ENCODE measurements at regions not wholly inside any gene's neighbourhood (a gene's known extent, or its start where the extent isn't known, plus 50 kb on each side); places are given as distances from the start of the nearest gene placed in this dataset.

DNA sequence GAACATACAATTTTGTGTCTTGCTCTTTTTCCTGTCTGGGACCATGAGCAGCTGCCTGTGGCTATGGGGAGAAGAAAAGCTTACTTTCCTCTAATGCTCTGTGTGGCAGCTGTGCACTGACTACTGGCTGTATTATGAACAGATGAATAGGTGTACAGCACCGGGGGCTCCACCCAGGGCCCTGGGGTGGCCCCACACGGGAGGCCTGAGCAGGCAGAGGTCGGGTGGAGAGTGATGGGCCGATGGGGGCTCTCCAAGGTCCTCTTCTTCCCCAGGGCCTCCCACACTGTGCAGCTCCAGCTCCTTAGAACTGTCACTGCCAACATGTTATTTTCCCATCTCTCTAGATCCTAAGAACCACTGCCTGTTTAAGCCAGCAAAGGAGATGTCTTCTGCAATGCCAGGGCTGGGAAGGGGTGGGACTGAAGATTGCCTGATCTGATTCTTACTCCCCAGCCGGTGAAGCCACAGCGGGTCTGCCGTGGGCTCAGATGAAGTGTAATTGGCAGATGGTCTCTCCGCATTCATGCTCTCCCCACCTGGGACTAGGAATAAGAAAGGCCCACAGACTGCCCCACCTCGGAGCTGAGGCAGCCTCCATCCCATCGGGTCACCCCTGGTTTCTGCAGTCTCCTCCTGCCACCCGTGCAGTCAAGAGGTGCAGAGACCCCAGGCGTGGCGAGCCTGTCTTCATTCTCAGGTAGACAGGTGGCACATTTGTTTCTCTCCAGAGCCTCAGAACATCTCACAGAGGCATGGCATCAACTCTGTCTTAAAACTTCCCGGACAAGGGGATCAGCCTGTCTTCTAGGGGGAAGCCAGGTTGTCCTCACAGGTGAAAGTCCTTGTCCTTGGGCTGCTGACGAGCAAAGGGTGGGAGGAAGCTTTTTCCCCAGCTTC lies 186.5 kb upstream of the GALNT2 start:
- peaks cover 0 to 4% (median 3%) of the 10 kb centered on the region in 4 donors for H3K4me1 ChIP-seq (ENCODE audit: control insufficient read depth in 4 of 4, insufficient read depth in 4 of 4, low read length in 3 of 4)
- H3K36me3 ChIP-seq (ENCODE audit: control insufficient read depth in 4 of 4, insufficient read depth in 3 of 4, low read depth in 1 of 4, low read length in 3 of 4) = no peaks in the 10 kb centered on the region
- peaks cover 0 to 2% (median 0%) of the 10 kb centered on the region in 4 donors for H3K27me3 ChIP-seq (ENCODE audit: control insufficient read depth in 4 of 4, insufficient read depth in 4 of 4, low read length in 3 of 4)
- H3K4me3 ChIP-seq (ENCODE audit: low read depth in 1 of 3, low read length in 3 of 3) = no peak overlapping the region
- no peak overlapping the region for H3K27ac ChIP-seq (ENCODE audit: low read depth in 1 of 2, low read length in 2 of 2)
- 86% methylated on average over 15 of the region's 15 CpGs for WGBS
- H3K9me3 ChIP-seq (ENCODE audit: control insufficient read depth in 4 of 4, low read length in 3 of 4) = no peaks in the 10 kb centered on the region
- no peak for TF ChIP-seq FOXA2 (IDR thresholded peaks at IDR 0.05)
- no peak for TF ChIP-seq NR2F2 (IDR thresholded peaks at IDR 0.05)
- TF ChIP-seq RXRA (IDR thresholded peaks at IDR 0.05) = no peak
- TF ChIP-seq, protein P1, sequence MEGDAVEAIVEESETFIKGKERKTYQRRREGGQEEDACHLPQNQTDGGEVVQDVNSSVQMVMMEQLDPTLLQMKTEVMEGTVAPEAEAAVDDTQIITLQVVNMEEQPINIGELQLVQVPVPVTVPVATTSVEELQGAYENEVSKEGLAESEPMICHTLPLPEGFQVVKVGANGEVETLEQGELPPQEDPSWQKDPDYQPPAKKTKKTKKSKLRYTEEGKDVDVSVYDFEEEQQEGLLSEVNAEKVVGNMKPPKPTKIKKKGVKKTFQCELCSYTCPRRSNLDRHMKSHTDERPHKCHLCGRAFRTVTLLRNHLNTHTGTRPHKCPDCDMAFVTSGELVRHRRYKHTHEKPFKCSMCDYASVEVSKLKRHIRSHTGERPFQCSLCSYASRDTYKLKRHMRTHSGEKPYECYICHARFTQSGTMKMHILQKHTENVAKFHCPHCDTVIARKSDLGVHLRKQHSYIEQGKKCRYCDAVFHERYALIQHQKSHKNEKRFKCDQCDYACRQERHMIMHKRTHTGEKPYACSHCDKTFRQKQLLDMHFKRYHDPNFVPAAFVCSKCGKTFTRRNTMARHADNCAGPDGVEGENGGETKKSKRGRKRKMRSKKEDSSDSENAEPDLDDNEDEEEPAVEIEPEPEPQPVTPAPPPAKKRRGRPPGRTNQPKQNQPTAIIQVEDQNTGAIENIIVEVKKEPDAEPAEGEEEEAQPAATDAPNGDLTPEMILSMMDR (IDR thresholded peaks at IDR 0.05; ENCODE audit: low read depth, low read length, missing input control) = no peak
- no peak for TF ChIP-seq HNF4A (conservative IDR thresholded peaks at IDR 0.05)
- TF ChIP-seq, protein P2, sequence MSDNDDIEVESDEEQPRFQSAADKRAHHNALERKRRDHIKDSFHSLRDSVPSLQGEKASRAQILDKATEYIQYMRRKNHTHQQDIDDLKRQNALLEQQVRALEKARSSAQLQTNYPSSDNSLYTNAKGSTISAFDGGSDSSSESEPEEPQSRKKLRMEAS (IDR thresholded peaks at IDR 0.05) = no peak
- TF ChIP-seq, protein P3, sequence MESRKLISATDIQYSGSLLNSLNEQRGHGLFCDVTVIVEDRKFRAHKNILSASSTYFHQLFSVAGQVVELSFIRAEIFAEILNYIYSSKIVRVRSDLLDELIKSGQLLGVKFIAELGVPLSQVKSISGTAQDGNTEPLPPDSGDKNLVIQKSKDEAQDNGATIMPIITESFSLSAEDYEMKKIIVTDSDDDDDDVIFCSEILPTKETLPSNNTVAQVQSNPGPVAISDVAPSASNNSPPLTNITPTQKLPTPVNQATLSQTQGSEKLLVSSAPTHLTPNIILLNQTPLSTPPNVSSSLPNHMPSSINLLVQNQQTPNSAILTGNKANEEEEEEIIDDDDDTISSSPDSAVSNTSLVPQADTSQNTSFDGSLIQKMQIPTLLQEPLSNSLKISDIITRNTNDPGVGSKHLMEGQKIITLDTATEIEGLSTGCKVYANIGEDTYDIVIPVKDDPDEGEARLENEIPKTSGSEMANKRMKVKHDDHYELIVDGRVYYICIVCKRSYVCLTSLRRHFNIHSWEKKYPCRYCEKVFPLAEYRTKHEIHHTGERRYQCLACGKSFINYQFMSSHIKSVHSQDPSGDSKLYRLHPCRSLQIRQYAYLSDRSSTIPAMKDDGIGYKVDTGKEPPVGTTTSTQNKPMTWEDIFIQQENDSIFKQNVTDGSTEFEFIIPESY (IDR thresholded peaks at IDR 0.05) = no peak
- no peak for TF ChIP-seq FOXA1 (IDR thresholded peaks at IDR 0.05)
- TF ChIP-seq EGR1 (IDR thresholded peaks at IDR 0.05; ENCODE audit: low read depth in 2 of 2) = no peak
- no peak for TF ChIP-seq TAF1 (conservative IDR thresholded peaks at IDR 0.05)
- TF ChIP-seq YY1 (IDR thresholded peaks at IDR 0.05) = no peak
- TF ChIP-seq, protein P4, sequence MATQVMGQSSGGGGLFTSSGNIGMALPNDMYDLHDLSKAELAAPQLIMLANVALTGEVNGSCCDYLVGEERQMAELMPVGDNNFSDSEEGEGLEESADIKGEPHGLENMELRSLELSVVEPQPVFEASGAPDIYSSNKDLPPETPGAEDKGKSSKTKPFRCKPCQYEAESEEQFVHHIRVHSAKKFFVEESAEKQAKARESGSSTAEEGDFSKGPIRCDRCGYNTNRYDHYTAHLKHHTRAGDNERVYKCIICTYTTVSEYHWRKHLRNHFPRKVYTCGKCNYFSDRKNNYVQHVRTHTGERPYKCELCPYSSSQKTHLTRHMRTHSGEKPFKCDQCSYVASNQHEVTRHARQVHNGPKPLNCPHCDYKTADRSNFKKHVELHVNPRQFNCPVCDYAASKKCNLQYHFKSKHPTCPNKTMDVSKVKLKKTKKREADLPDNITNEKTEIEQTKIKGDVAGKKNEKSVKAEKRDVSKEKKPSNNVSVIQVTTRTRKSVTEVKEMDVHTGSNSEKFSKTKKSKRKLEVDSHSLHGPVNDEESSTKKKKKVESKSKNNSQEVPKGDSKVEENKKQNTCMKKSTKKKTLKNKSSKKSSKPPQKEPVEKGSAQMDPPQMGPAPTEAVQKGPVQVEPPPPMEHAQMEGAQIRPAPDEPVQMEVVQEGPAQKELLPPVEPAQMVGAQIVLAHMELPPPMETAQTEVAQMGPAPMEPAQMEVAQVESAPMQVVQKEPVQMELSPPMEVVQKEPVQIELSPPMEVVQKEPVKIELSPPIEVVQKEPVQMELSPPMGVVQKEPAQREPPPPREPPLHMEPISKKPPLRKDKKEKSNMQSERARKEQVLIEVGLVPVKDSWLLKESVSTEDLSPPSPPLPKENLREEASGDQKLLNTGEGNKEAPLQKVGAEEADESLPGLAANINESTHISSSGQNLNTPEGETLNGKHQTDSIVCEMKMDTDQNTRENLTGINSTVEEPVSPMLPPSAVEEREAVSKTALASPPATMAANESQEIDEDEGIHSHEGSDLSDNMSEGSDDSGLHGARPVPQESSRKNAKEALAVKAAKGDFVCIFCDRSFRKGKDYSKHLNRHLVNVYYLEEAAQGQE (IDR thresholded peaks at IDR 0.05) = no peak
- TF ChIP-seq GABPA (IDR thresholded peaks at IDR 0.05 in 1 of 2, conservative IDR thresholded peaks at IDR 0.05 in 1 of 2) = no peak
- no peak for TF ChIP-seq RAD21 (IDR thresholded peaks at IDR 0.05)
- TF ChIP-seq HNF4G (IDR thresholded peaks at IDR 0.05) = no peak
- TF ChIP-seq SP1 (IDR thresholded peaks at IDR 0.05) = no peak
- TF ChIP-seq, protein P5, sequence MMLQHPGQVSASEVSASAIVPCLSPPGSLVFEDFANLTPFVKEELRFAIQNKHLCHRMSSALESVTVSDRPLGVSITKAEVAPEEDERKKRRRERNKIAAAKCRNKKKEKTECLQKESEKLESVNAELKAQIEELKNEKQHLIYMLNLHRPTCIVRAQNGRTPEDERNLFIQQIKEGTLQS (IDR thresholded peaks at IDR 0.05) = no peak
- DNase-seq (ENCODE audit: low spot score) = peak; percentile 29
- H3K9ac ChIP-seq (ENCODE audit: low read depth in 1 of 2, low read length in 2 of 2) = no peak overlapping the region

Measured in liver (tissue), 8 donors.